Ectodermal cell (in vitro differentiated cells): ENCODE measurements at regions not wholly inside any gene's neighbourhood (a gene's known extent, or its start where the extent isn't known, plus 50 kb on each side); places are given as distances from the start of the nearest gene placed in this dataset.
"Not testable (repeated sequence)": the region's sequence is repeated elsewhere in the genome, so short reads cannot be mapped to it uniquely, and the experiment has no call there.

Experiments used
- H3K27ac ChIP-seq: 2 replicates; pipeline ENCODE4 v1.7.0; 2013; ENCODE audit warnings: mild to moderate bottlenecking, low read depth, low read length; ENCODE audit not compliant: insufficient read depth, poor library complexity, severe bottlenecking
- H3K27me3 ChIP-seq: 2 replicates; pipeline ENCODE4 v1.7.0; 2013; ENCODE audit warnings: mild to moderate bottlenecking, low read length; ENCODE audit not compliant: insufficient read depth, control insufficient read depth, poor library complexity, severe bottlenecking
- H3K36me3 ChIP-seq: one replicate; pipeline ENCODE4 v1.7.0; 2013; ENCODE audit warnings: low read length; ENCODE audit not compliant: control insufficient read depth, insufficient read depth
- H3K4me1 ChIP-seq: one replicate; pipeline ENCODE4 v1.7.0; 2013; ENCODE audit warnings: low read length; ENCODE audit not compliant: control insufficient read depth, insufficient read depth
- H3K4me3 ChIP-seq: 2 replicates; pipeline ENCODE4 v1.7.0; 2013; ENCODE audit warnings: low read depth, low read length, control low read depth; ENCODE audit not compliant: insufficient read depth
- H3K9me3 ChIP-seq: 2 replicates; pipeline ENCODE4 v1.7.0; 2013; ENCODE audit warnings: mild to moderate bottlenecking, low read length, moderate library complexity; ENCODE audit not compliant: control insufficient read depth
- WGBS, 2 experiments: methylation state at CpG; one replicate each; pipeline ENCODE4 v1.1.7; 2013; ENCODE audit warnings: missing lambda C conversion rate in 2 of 2; 5-methylcytosine and 5-hydroxymethylcytosine counted together

DNA sequence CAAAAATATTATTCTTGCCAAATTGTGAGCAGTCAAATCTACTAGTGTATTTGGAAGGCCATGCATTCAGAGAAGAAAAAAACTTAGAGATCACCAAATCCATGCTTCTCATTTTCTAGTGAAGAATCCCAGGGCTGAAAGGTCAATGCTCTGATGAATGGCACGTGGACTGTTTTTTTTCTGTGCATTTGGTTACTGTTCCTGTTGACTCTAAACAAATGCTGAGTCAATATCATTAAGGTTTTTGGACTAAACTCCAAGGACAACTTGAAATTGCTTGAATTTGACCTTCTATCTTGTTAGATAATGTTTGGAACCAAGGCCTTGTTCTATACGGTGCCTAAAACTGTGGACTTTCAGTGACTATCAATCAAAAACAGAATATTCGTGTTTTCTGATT, 142.2 kb downstream of the OSTF1 start:
- WGBS, 2 experiments = 95 to 96% methylated on average over 3 of the region's 3 CpGs
- no peak overlapping the region for H3K27ac ChIP-seq
- no peaks in the 10 kb centered on the region for H3K27me3 ChIP-seq
- no peak overlapping the region for H3K4me3 ChIP-seq
- no peaks in the 10 kb centered on the region for H3K36me3 ChIP-seq
- no peaks in the 10 kb centered on the region for H3K4me1 ChIP-seq
- H3K9me3 ChIP-seq = no peaks in the 10 kb centered on the region

- no peaks in the 10 kb centered on the region for H3K9me3 ChIP-seq
- no peak overlapping the region for H3K27ac ChIP-seq
- H3K27me3 ChIP-seq = no peaks in the 10 kb centered on the region
- no peak overlapping the region for H3K4me3 ChIP-seq
- no peaks in the 10 kb centered on the region for H3K36me3 ChIP-seq
- WGBS, 2 experiments = 93 to 95% methylated on average over 2 of the region's 2 CpGs
- H3K4me1 ChIP-seq = no peaks in the 10 kb centered on the region
These were observed 142.9 kb downstream of the OSTF1 start for GRCh38 chr9:75231167-75231566.

- WGBS, 2 experiments = 84 to 95% methylated on average over 5 of the region's 5 CpGs
- Histone ChIP-seq H3K27me3 (no peaks in the 10 kb centered on the region), H3K36me3 (no peaks in the 10 kb centered on the region), H3K4me3 (no peak overlapping the region), H3K27ac (no peak overlapping the region), H3K4me1 (no peaks in the 10 kb centered on the region), H3K9me3 (no peaks in the 10 kb centered on the region)
These were observed 144.7 kb downstream of the OSTF1 start for GRCh38 chr9:75233011-75233410.

GRCh38 chr9:75235632-75236031, 147.3 kb downstream of the OSTF1 start:
- no peaks in the 10 kb centered on the region for H3K36me3 ChIP-seq
- WGBS, 2 experiments = 95 to 99% methylated on average over 2 of the region's 2 CpGs

DNA sequence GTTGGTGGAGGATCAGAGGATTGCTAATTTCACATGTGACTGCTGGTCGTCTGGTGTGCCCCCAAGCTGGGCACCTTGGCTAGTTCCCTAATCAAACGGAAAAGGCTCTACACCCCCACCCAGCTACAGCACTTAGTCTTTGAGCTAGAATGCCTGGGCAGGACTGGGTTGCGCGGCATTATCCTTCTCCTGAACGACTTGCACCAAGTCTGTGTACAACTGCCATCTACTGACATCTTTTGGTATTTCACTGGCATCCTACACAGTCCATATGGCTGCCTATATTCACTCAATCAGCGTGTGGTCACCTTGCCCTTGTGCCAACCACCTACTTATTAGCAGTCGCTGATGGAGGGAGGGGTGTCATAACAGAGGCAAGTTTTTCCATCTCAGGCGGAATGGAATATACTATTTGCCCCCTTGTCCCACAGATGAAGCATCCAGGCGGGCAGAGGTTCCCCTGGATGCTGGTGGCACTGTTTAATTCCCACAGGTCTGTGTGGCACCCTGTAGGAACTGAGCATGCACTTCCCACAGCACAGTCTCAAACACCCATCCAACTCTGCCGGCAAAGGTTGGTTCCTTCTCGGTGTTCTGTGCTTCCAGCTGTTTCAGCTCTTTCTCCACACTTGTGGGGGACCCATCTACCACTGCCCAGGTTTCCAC, 150.1 kb downstream of the OSTF1 start:
- no peaks in the 10 kb centered on the region for H3K4me1 ChIP-seq
- 50 to 59% methylated on average over 11 of the region's 11 CpGs for WGBS, 2 experiments
- no peaks in the 10 kb centered on the region for H3K9me3 ChIP-seq
- no peaks in the 10 kb centered on the region for H3K27me3 ChIP-seq
- H3K4me3 ChIP-seq = no peak overlapping the region
- no peak overlapping the region for H3K27ac ChIP-seq
- no peaks in the 10 kb centered on the region for H3K36me3 ChIP-seq

More at GRCh38 chr9:75235632-75236031, 147.3 kb downstream of the OSTF1 start:
- Histone ChIP-seq H3K9me3 (no peaks in the 10 kb centered on the region), H3K4me3 (no peak overlapping the region), H3K27me3 (no peaks in the 10 kb centered on the region), H3K4me1 (no peaks in the 10 kb centered on the region), H3K27ac (no peak overlapping the region)

DNA sequence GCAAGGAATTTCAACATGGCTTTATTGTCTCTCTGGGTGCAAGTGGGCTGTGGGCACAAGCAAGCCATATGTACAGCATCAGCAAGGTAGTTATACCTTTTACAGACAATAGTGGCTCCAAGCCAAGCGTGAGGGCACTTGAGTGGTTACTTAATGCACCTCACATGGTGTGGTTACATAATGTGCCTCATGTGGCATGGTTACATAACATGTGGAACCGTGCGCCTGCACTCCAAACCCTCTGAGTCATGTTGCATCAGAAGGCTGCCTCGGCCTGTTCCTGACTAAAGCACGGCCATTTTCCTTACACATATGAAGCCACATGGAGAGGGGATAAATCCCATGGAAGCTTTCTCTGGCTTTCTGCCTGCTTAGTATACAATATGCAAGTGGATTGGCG, 150.9 kb downstream of the OSTF1 start:
- Histone ChIP-seq H3K4me1 (no peaks in the 10 kb centered on the region), H3K36me3 (no peaks in the 10 kb centered on the region), H3K27me3 (no peaks in the 10 kb centered on the region), H3K27ac (no peak overlapping the region), H3K9me3 (no peaks in the 10 kb centered on the region), H3K4me3 (no peak overlapping the region)
- WGBS, 2 experiments = 61 to 64% methylated on average over 6 of the region's 6 CpGs

GRCh38 chr9:75242426-75242825, 154.1 kb downstream of the OSTF1 start:
- H3K9me3 ChIP-seq = no peaks in the 10 kb centered on the region
- no peaks in the 10 kb centered on the region for H3K27me3 ChIP-seq
- no peaks in the 10 kb centered on the region for H3K36me3 ChIP-seq
- no peaks in the 10 kb centered on the region for H3K4me1 ChIP-seq
- H3K27ac ChIP-seq = no peak overlapping the region
- no peak overlapping the region for H3K4me3 ChIP-seq
- WGBS, 2 experiments = 86 to 96% methylated on average over 1 of the region's 1 CpG

DNA sequence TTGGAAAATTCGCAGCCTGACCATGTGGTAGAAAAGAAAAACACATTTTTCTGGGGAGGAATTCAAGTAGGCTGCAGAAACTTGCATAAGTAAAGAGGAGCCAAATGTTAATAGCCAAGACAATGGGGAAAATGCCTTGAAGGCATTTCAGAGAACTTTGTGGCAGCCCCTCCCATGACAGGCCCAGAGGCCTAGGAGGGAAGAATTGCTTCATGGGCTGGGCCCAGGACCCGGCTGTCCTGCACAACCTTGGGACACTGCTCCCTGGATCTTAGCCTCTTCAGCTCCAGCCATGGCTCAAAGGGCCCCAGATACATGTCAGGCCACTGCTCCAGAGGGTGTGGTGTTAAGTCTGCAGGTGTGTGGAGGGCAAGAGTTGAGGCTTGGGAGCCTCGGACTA, 158.6 kb downstream of the OSTF1 start:
- Histone ChIP-seq H3K4me1 (no peaks in the 10 kb centered on the region), H3K9me3 (no peaks in the 10 kb centered on the region), H3K36me3 (no peaks in the 10 kb centered on the region), H3K27ac (no peak overlapping the region), H3K4me3 (no peak overlapping the region), H3K27me3 (no peaks in the 10 kb centered on the region)
- WGBS, 2 experiments = 91 to 95% methylated on average over 3 of the region's 3 CpGs

GRCh38 chr9:75265525-75265972, 177.2 kb downstream of the OSTF1 start:
- 59 to 94% methylated on average over 1 to 3 of the region's 3 CpGs for WGBS, 2 experiments
- Histone ChIP-seq H3K36me3 (no peaks in the 10 kb centered on the region), H3K9me3 (no peaks in the 10 kb centered on the region)

DNA sequence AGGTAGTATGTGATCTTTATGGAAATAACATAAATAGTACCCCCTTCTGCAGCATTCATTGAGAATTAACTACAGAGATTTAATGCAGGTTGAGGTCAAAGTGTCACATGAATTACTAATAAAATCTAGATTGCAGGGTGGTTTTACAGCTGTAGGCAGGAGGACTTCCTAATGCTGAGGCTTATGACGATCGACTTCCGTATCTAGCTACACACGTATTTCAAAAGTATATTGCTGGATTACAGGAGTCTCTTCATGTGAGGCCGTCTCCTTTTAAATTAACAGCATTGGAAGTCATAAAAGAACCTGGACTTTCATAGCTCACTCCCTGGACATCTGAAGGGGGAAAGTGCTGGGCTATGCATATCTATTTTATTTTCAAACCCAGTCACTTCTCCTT, 180.9 kb downstream of the OSTF1 start:
- WGBS, 2 experiments = 88 to 92% methylated on average over 5 of the region's 5 CpGs
- no peaks in the 10 kb centered on the region for H3K9me3 ChIP-seq
- no peaks in the 10 kb centered on the region for H3K4me1 ChIP-seq
- H3K27ac ChIP-seq = no peak overlapping the region
- H3K36me3 ChIP-seq = no peaks in the 10 kb centered on the region
- no peaks in the 10 kb centered on the region for H3K27me3 ChIP-seq
- no peak overlapping the region for H3K4me3 ChIP-seq

More at GRCh38 chr9:75265525-75265972, 177.2 kb downstream of the OSTF1 start:
- no peaks in the 10 kb centered on the region for H3K4me1 ChIP-seq
- no peak overlapping the region for H3K4me3 ChIP-seq
- no peaks in the 10 kb centered on the region for H3K27me3 ChIP-seq
- no peak overlapping the region for H3K27ac ChIP-seq

GRCh38 chr9:75273055-75273454, 184.7 kb downstream of the OSTF1 start:
- H3K4me3 ChIP-seq, H3K4me1 ChIP-seq, H3K36me3 ChIP-seq, H3K27ac ChIP-seq, H3K9me3 ChIP-seq, H3K27me3 ChIP-seq: not testable (repeated sequence)
- WGBS, 2 experiments = 89 to 94% methylated on average over 6 to 10 of the region's 10 CpGs
